MCF 10A (cell line): ENCODE measurements at regions not wholly inside any gene's neighbourhood (a gene's known extent, or its start where the extent isn't known, plus 50 kb on each side); places are given as distances from the start of the nearest gene placed in this dataset.

ENCODE experiments used
- BruUV-seq: library from RNA; stranded (reverse); fragments of 400-500 nt; replicated peaks from 2 replicates; lab custom pipeline; 2021; lab: Mats Ljungman, UMichigan
- CTCF ChIA-PET: fragments of 300-600 bp; sonication (Branson Sonifier 250); formaldehyde crosslinking; extraction: SDS; loops from one replicate; lab custom pipeline; 2021; ENCODE audit warnings: antibody characterized with exemption, inconsistent platforms; lab: Yijun Ruan, JAX
- POLR2A ChIA-PET: fragments of 300-600, 350-650 bp; sonication (Branson Sonifier 250); formaldehyde crosslinking; extraction: SDS; loops from one replicate; lab custom pipeline; 2020; ENCODE audit warnings: antibody characterized with exemption, inconsistent platforms; lab: Yijun Ruan, JAX
- DNase-seq: peaks from one replicate; pipeline ENCODE4 v3.0.0-alpha.2; 2018; ENCODE audit not compliant: unreplicated experiment
- H3K27ac Mint-ChIP-seq: one replicate; pipeline ENCODE4 v1.8.0; 2022; ENCODE audit warnings: mild to moderate bottlenecking, low read depth, mixed read lengths; ENCODE audit not compliant: unreplicated experiment
- H3K27me3 Mint-ChIP-seq: one replicate; pipeline ENCODE4 v1.8.0; 2022; ENCODE audit warnings: mixed read lengths; ENCODE audit not compliant: insufficient read depth, unreplicated experiment
- H3K36me3 Mint-ChIP-seq: one replicate; pipeline ENCODE4 v1.8.0; 2022; ENCODE audit warnings: mild to moderate bottlenecking, moderate library complexity, mixed read lengths; ENCODE audit not compliant: insufficient read depth, unreplicated experiment
- H3K4me1 Mint-ChIP-seq: one replicate; pipeline ENCODE4 v1.8.0; 2022; ENCODE audit warnings: mixed read lengths; ENCODE audit not compliant: insufficient read depth, unreplicated experiment
- H3K4me3 Mint-ChIP-seq: one replicate; pipeline ENCODE4 v1.8.0; 2022; ENCODE audit warnings: mild to moderate bottlenecking, moderate library complexity, mixed read lengths; ENCODE audit not compliant: unreplicated experiment
- H3K9me3 Mint-ChIP-seq: one replicate; pipeline ENCODE4 v1.8.0; 2022; ENCODE audit warnings: mixed read lengths; ENCODE audit not compliant: unreplicated experiment
- CTCF ChIP-seq: fragments of 200-600 bp; IDR thresholded peaks from one replicate; pipeline ENCODE4 v1.8.0; 2022; ENCODE audit warnings: antibody characterized with exemption, mild to moderate bottlenecking; ENCODE audit not compliant: unreplicated experiment
- intact Hi-C: fragments of 100-400 bp; cut with micrococcal nuclease; formaldehyde crosslinking; loops from 2 replicates; pipeline ENCODE4 v1.14.1; 2022

- H3K27ac Mint-ChIP-seq = no peak overlapping the region
- H3K27me3 Mint-ChIP-seq = no peaks in the 10 kb centered on the region
- no peak for TF ChIP-seq CTCF
- intact Hi-C loops = no loop called here
- POLR2A ChIA-PET = no interaction called here
- peaks cover 9% of the 10 kb centered on the region for H3K4me1 Mint-ChIP-seq
- CTCF ChIA-PET = interaction anchor here (0.5 to 0.8 kb wide), 3 partner anchors 16 to 61 kb away, joined by 3 read pairs; no protein-coding TSS in a partner anchor
- no TSS peak for BruUV-seq
- no peaks in the 10 kb centered on the region for H3K9me3 Mint-ChIP-seq
- H3K36me3 Mint-ChIP-seq = no peaks in the 10 kb centered on the region
- H3K4me3 Mint-ChIP-seq = no peak overlapping the region
- DNase-seq = no peak
Measured at GRCh38 chr5:135089912-135090311, 55.9 kb upstream of the PITX1 start.

GRCh38 chr5:135088911-135089310, 54.9 kb upstream of the PITX1 start:
- Mint-ChIP-seq H3K4me3 (no peak overlapping the region), H3K27ac (no peak overlapping the region), H3K4me1 (peaks cover 9% of the 10 kb centered on the region), H3K36me3 (no peaks in the 10 kb centered on the region), H3K27me3 (no peaks in the 10 kb centered on the region), H3K9me3 (no peaks in the 10 kb centered on the region)
- POLR2A ChIA-PET = no interaction called here
- CTCF ChIA-PET = no interaction called here
- BruUV-seq = no TSS peak
- intact Hi-C loops = no loop called here
- DNase-seq = no peak
- TF ChIP-seq CTCF = no peak

GRCh38 chr5:135087950-135088349, 53.9 kb upstream of the PITX1 start:
- ChIA-PET CTCF (interaction anchor here (0.6 kb wide), 1 partner anchor 173 kb away, joined by 3 read pairs; no protein-coding TSS in a partner anchor), POLR2A (interaction anchor here (0.7 to 1.8 kb wide), 2 partner anchors 18 to 50 kb away, joined by 4 read pairs; no protein-coding TSS in a partner anchor)
- no peak overlapping the region for H3K4me3 Mint-ChIP-seq
- H3K9me3 Mint-ChIP-seq = no peaks in the 10 kb centered on the region
- H3K27me3 Mint-ChIP-seq = no peaks in the 10 kb centered on the region
- intact Hi-C loops = no loop called here
- peaks cover 9% of the 10 kb centered on the region for H3K4me1 Mint-ChIP-seq
- no peak for DNase-seq
- BruUV-seq = no TSS peak
- no peak overlapping the region for H3K27ac Mint-ChIP-seq
- TF ChIP-seq CTCF = no peak
- no peaks in the 10 kb centered on the region for H3K36me3 Mint-ChIP-seq

- H3K4me1 Mint-ChIP-seq = peaks cover 9% of the 10 kb centered on the region
- no peak for TF ChIP-seq CTCF
- DNase-seq = no peak
- intact Hi-C loops = no loop called here
- H3K27ac Mint-ChIP-seq = peak overlapping the region; percentile 26
- no peaks in the 10 kb centered on the region for H3K36me3 Mint-ChIP-seq
- no peaks in the 10 kb centered on the region for H3K27me3 Mint-ChIP-seq
- no TSS peak for BruUV-seq
- peaks cover 11% of the 10 kb centered on the region for H3K9me3 Mint-ChIP-seq
- POLR2A ChIA-PET = interaction anchor here (0.6 to 1.6 kb wide), 2 partner anchors 71 to 180 kb away, joined by 4 to 5 read pairs; no protein-coding TSS in a partner anchor
- no peak overlapping the region for H3K4me3 Mint-ChIP-seq
- CTCF ChIA-PET = interaction anchor here (0.9 to 1.3 kb wide), 3 partner anchors 11 to 246 kb away, joined by 3 read pairs; no protein-coding TSS in a partner anchor
Measured at GRCh38 chr5:135085936-135086725, 52.1 kb upstream of the PITX1 start.
